SKM-1 (cell line): ENCODE measurements at regions not wholly inside any gene's neighbourhood (a gene's known extent, or its start where the extent isn't known, plus 50 kb on each side); places are given as distances from the start of the nearest gene placed in this dataset.

Experiments used
- DNase-seq: peaks from one replicate; lab custom pipeline; 2025; ENCODE audit not compliant: unreplicated experiment; lab: John Stamatoyannopoulos, UW

GRCh38 chr20:17795003-17795402 lies 95.2 kb downstream of the BANF2 start:
- DNase-seq = no peak

GRCh38 chr20:17794400-17794799 lies 94.6 kb downstream of the BANF2 start:
- DNase-seq = no peak

GRCh38 chr20:17793986-17794385 lies 94.2 kb downstream of the BANF2 start:
- no peak for DNase-seq

GRCh38 chr20:17790296-17790695 lies 90.5 kb downstream of the BANF2 start:
- DNase-seq = no peak

GRCh38 chr20:17787816-17788215 lies 88.0 kb downstream of the BANF2 start:
- DNase-seq = no peak

GRCh38 chr20:17786221-17786718 lies 86.5 kb downstream of the BANF2 start:
- no peak for DNase-seq
